Peyer's patch (tissue), 4 donors: ENCODE measurements at regions not wholly inside any gene's neighbourhood (a gene's known extent, or its start where the extent isn't known, plus 50 kb on each side); places are given as distances from the start of the nearest gene placed in this dataset.

Experiments used
- CTCF ChIP-seq, 6 experiments: fragments of 450-650 bp in 4 of 6; fragments of 200-600 bp in 2 of 6; sonication (generic) in 1 of 6; IDR thresholded peaks; one replicate each; pipeline ENCODE4 v1.5.1; 2017 to 2019; ENCODE audit warnings: antibody characterized with exemption in 6 of 6, mild to moderate bottlenecking in 3 of 6, moderate library complexity in 1 of 6
- POLR2A ChIP-seq, 2 donors: fragments of 450-650 bp; IDR thresholded peaks; one replicate each; pipeline ENCODE4 v1.5.1; 2017; ENCODE audit warnings: antibody characterized with exemption in 2 of 2, mild to moderate bottlenecking in 2 of 2, moderate library complexity in 2 of 2

GRCh38 chr10:25820874-25821273 lies 113.2 kb upstream of the MYO3A start:
- TF ChIP-seq CTCF (IDR thresholded peaks at IDR 0.05), result no peak
- TF ChIP-seq POLR2A (IDR thresholded peaks at IDR 0.05), result no peak
